Choroid plexus epithelial cell (primary cell): ENCODE measurements at regions not wholly inside any gene's neighbourhood (a gene's known extent, or its start where the extent isn't known, plus 50 kb on each side); places are given as distances from the start of the nearest gene placed in this dataset.

Experiments
- DNase-seq: peaks from one replicate; pipeline ENCODE4 v3.0.0-alpha.2; 2010; ENCODE audit warnings: low read depth
- H3K4me3 ChIP-seq: 2 replicates; pipeline ENCODE4 v1.5.1; 2011; ENCODE audit warnings: low read depth, mild to moderate bottlenecking, control low read depth, low read length, moderate library complexity
- CTCF ChIP-seq: conservative IDR thresholded peaks from 2 replicates; pipeline ENCODE4 v1.5.1; 2011; ENCODE audit warnings: low read depth, mild to moderate bottlenecking, control low read depth, inconsistent platforms, low read length, moderate library complexity

DNA sequence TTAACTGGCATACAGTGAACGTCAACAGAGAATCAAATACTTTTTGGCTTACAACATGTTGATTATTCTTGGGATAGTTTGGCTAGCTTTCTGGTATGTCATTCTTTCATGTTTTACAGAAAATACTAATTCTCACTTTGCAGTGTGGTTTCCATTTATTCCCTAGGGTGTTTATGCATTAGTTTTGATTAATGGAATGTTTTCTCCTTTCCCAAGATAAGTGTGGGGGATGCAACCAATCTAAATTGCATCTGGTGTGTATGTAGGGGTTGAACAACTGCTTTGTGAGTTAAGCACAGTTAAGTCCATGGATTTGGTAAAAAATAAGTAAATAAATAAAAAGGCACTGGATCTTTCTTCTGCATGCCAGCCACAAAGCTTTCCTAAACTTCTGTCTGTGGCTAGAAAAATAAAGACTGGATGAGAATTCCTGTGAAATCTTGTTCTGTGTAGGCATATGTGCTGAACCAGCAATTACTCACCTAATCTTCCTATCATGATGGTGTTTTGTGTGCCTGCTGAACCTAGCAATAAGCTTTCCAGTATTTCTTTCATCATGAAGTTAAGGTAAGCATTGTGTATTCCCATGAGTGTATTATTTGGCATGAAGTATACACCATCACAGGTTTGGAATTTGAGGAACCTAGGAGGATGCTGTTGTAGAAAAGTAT lies 50.6 kb upstream of the TENM3 start:
- peak; percentile 70 for DNase-seq
- TF ChIP-seq CTCF, result no peak
- no peak overlapping the region for H3K4me3 ChIP-seq

- H3K4me3 ChIP-seq, result no peak overlapping the region
- TF ChIP-seq CTCF, result no peak
- no peak for DNase-seq
These were observed 49.9 kb upstream of the TENM3 start for GRCh38 chr4:182193311-182193710.
